ENCODE measurements at regions not wholly inside any gene's neighbourhood (a gene's known extent, or its start where the extent isn't known, plus 50 kb on each side); places are given as distances from the start of the nearest gene placed in this dataset.

DNA sequence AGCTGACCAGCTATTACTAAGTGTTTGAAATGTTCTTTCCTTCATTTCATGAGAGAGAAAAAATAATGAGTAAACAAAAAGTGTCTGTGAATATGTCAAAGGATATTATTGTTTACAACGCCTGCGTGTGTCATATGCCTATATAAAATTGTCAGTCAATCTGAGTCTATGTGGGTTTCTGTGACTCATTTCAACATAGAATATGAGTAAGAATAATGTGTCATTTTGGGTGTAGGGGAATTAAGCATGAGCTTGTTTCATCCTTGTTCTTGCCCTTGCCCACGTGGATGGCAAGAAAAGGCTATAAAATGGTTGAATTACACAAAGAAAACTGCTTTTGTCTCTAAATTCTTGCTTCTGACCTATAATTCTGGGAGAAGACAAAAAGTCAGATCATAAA, 466.0 kb downstream of the PTH2R start:
- TF ChIP-seq CTCF (conservative IDR thresholded peaks at IDR 0.05; ENCODE audit: low read length) (no peak), EZH2phosphoT487 (IDR thresholded peaks at IDR 0.05; ENCODE audit: borderline replicate concordance, low read depth, low read length) (no peak)
